ENCODE measurements at regions not wholly inside any gene's neighbourhood (a gene's known extent, or its start where the extent isn't known, plus 50 kb on each side); places are given as distances from the start of the nearest gene placed in this dataset.

- no peak for DNase-seq
Measured at GRCh38 chr5:158287643-158288271, 428.8 kb upstream of the CLINT1 start.

GRCh38 chr5:158286827-158287226 lies 427.9 kb upstream of the CLINT1 start:
- DNase-seq: no peak

GRCh38 chr5:158285698-158286097 lies 426.8 kb upstream of the CLINT1 start:
- DNase-seq: no peak

GRCh38 chr5:158284242-158284641 lies 425.3 kb upstream of the CLINT1 start:
- no peak for DNase-seq

- no peak for DNase-seq
Measured at GRCh38 chr5:158283397-158283796, 424.5 kb upstream of the CLINT1 start.

- DNase-seq: no peak
Measured at GRCh38 chr5:158278216-158278925, 419.4 kb upstream of the CLINT1 start.

GRCh38 chr5:158277276-158277675 lies 418.3 kb upstream of the CLINT1 start:
- no peak for DNase-seq

GRCh38 chr5:158276692-158277091 lies 417.7 kb upstream of the CLINT1 start:
- DNase-seq: no peak

GRCh38 chr5:158275511-158275910 lies 416.6 kb upstream of the CLINT1 start:
- no peak for DNase-seq

- DNase-seq: no peak
Measured at GRCh38 chr5:158273035-158273434, 414.1 kb upstream of the CLINT1 start.

- DNase-seq: no peak
Measured at GRCh38 chr5:158272409-158272808, 413.5 kb upstream of the CLINT1 start.

GRCh38 chr5:158270996-158271554 lies 412.1 kb upstream of the CLINT1 start:
- no peak for DNase-seq

- DNase-seq: no peak
Measured at GRCh38 chr5:158268286-158268685, 409.3 kb upstream of the CLINT1 start.

- no peak for DNase-seq
Measured at GRCh38 chr5:158267228-158267627, 408.3 kb upstream of the CLINT1 start.

GRCh38 chr5:158265931-158266700 lies 407.2 kb upstream of the CLINT1 start:
- no peak for DNase-seq

GRCh38 chr5:158265346-158265745 lies 406.4 kb upstream of the CLINT1 start:
- DNase-seq: no peak

- DNase-seq: no peak
Measured at GRCh38 chr5:158264264-158264663, 405.3 kb upstream of the CLINT1 start.

- DNase-seq: no peak
Measured at GRCh38 chr5:158261674-158262367, 402.9 kb upstream of the CLINT1 start.

- no peak for DNase-seq
Measured at GRCh38 chr5:158256096-158256495, 397.2 kb upstream of the CLINT1 start.

GRCh38 chr5:158255609-158256008 lies 396.7 kb upstream of the CLINT1 start:
- DNase-seq: no peak

- no peak for DNase-seq
Measured at GRCh38 chr5:158246661-158247060, 387.7 kb upstream of the CLINT1 start.

GRCh38 chr5:158245513-158245912 lies 386.6 kb upstream of the CLINT1 start:
- DNase-seq: no peak

- no peak for DNase-seq
Measured at GRCh38 chr5:158244882-158245281, 385.9 kb upstream of the CLINT1 start.

All from stimulated activated CD4-positive, alpha-beta T cell treated with anti-CD3 and anti-CD28 coated beads, Interleukin-2, amount 100 ng/mL, for 48 hours (primary cell).